D721Med (cell line): ENCODE measurements at regions not wholly inside any gene's neighbourhood (a gene's known extent, or its start where the extent isn't known, plus 50 kb on each side); places are given as distances from the start of the nearest gene placed in this dataset.

ENCODE experiments used
- DNase-seq: peaks from one replicate; pipeline ENCODE4 v3.0.0; 2011; ENCODE audit warnings: low spot score; ENCODE audit not compliant: insufficient read length
- FAIRE-seq: peaks from 2 replicates; lab custom pipeline; 2011; peaks lifted over from hg19 to GRCh38; lab: Jason Lieb, UNC
- CTCF ChIP-seq: IDR thresholded peaks from 2 replicates; pipeline ENCODE4 v1.5.1; 2012; ENCODE audit warnings: mild to moderate bottlenecking, control low read depth; ENCODE audit not compliant: insufficient read depth; ENCODE audit errors: missing control alignments

GRCh38 chr10:113447278-113447677, 105.6 kb upstream of the HABP2 start:
- no peak for FAIRE-seq
- no peak for TF ChIP-seq CTCF

GRCh38 chr10:113449006-113449695, 103.7 kb upstream of the HABP2 start:
- DNase-seq = no peak
- FAIRE-seq = no peak
- TF ChIP-seq CTCF = no peak

More at GRCh38 chr10:113447278-113447677, 105.6 kb upstream of the HABP2 start:
- DNase-seq = no peak

- DNase-seq (no peak), FAIRE-seq (no peak)
- no peak for TF ChIP-seq CTCF
Measured at GRCh38 chr10:113450046-113450804, 102.6 kb upstream of the HABP2 start.

- FAIRE-seq = no peak
- no peak for DNase-seq
- no peak for TF ChIP-seq CTCF
Measured at GRCh38 chr10:113450906-113451305, 101.9 kb upstream of the HABP2 start.

GRCh38 chr10:113452146-113452845, 100.6 kb upstream of the HABP2 start:
- no peak for TF ChIP-seq CTCF
- no peak for FAIRE-seq
- DNase-seq = no peak

- DNase-seq (no peak), FAIRE-seq (no peak)
- no peak for TF ChIP-seq CTCF
Measured at GRCh38 chr10:113453351-113453750, 99.5 kb upstream of the HABP2 start.
